B cell (primary cell): ENCODE measurements at regions not wholly inside any gene's neighbourhood (a gene's known extent, or its start where the extent isn't known, plus 50 kb on each side); places are given as distances from the start of the nearest gene placed in this dataset.

ENCODE experiments used
- ATAC-seq: fragments of 200-7000 bp; cut with Tn5 transposase; one replicate; pipeline ENCODE4 v1.10.0; 2021; ENCODE audit warnings: low read depth, mild to moderate bottlenecking, moderate number of reproducible peaks, moderate library complexity
- CTCF ChIA-PET: fragments of 350-600 bp; sonication (Branson Sonifier 250); formaldehyde crosslinking; loops from one replicate; lab custom pipeline; 2021; ENCODE audit warnings: antibody characterized with exemption, inconsistent platforms; lab: Charles Lee
- POLR2A ChIA-PET: fragments of 350-600 bp; sonication (Branson Sonifier 250); formaldehyde crosslinking; loops from one replicate; lab custom pipeline; 2021; ENCODE audit warnings: antibody characterized with exemption; lab: Charles Lee
- DNase-seq: peaks from one replicate; pipeline ENCODE4 v3.0.0; 2013
- H2AFZ ChIP-seq: 2 replicates; pipeline ENCODE4 v1.6.1; 2012; ENCODE audit warnings: mild to moderate bottlenecking, low read depth, low read length; ENCODE audit not compliant: insufficient read depth, poor library complexity, severe bottlenecking
- H3K27ac ChIP-seq, 2 donors: 1 replicate in 1 of 2; 2 replicates in 1 of 2; pipeline ENCODE4 v1.5.1; 2012 to 2013; ENCODE audit warnings: low read length in 2 of 2, mild to moderate bottlenecking in 2 of 2, moderate library complexity in 1 of 2
- H3K27me3 ChIP-seq, 4 experiments: fragments of 200-600 bp in 1 of 4; sonication (generic) in 1 of 4; replicated peaks in 1 of 4; 1 replicate in 2 of 4; 2 replicates in 2 of 4; pipeline versions ENCODE4 v1.6.1 to v1.7.0; 2013 to 2016; ENCODE audit warnings: low read length in 3 of 4, mild to moderate bottlenecking in 2 of 4, mixed read lengths in 1 of 4, moderate library complexity in 1 of 4; ENCODE audit not compliant: insufficient read depth in 4 of 4, control insufficient read depth in 3 of 4; ENCODE audit errors: control extremely low read depth in 1 of 4
- H3K36me3 ChIP-seq, 2 experiments: replicated peaks in 1 of 2; 1 replicate in 1 of 2; 2 replicates in 1 of 2; pipeline versions ENCODE4 v1.6.1 to v1.7.1; 2013; ENCODE audit warnings: low read length in 1 of 2; ENCODE audit not compliant: insufficient read depth in 2 of 2, control insufficient read depth in 1 of 2; ENCODE audit errors: control extremely low read depth in 1 of 2, extremely low read depth in 1 of 2
- H3K4me1 ChIP-seq, 2 donors: fragments of 200-600 bp in 1 of 2; sonication (generic) in 1 of 2; 1 replicate in 1 of 2; 2 replicates in 1 of 2; pipeline versions ENCODE4 v1.5.1 to v1.6.1; 2013 to 2017; ENCODE audit warnings: low read length in 2 of 2; ENCODE audit not compliant: control insufficient read depth in 2 of 2, insufficient read depth in 2 of 2
- H3K4me2 ChIP-seq: replicated peaks from 2 replicates; pipeline ENCODE3; 2012; ENCODE audit warnings: mild to moderate bottlenecking, low read depth, low read length; ENCODE audit not compliant: poor library complexity, severe bottlenecking
- H3K4me3 ChIP-seq, 5 experiments: fragments of 200-600 bp in 1 of 5; sonication (generic) in 1 of 5; 1 replicate in 3 of 5; 2 replicates in 2 of 5; pipeline versions ENCODE4 v1.5.1 to v1.7.0; 2011 to 2016; ENCODE audit warnings: low read length in 4 of 5, mild to moderate bottlenecking in 4 of 5, low read depth in 2 of 5, control low read depth in 1 of 5, moderate library complexity in 1 of 5; ENCODE audit not compliant: insufficient read depth in 1 of 5; ENCODE audit errors: control extremely low read depth in 1 of 5, extremely low read depth in 1 of 5
- H3K79me2 ChIP-seq: fragments of 200-600 bp; sonication (generic); one replicate; pipeline ENCODE4 v1.6.0; 2016; ENCODE audit warnings: low read length; ENCODE audit not compliant: control insufficient read depth, insufficient read depth
- H3K9ac ChIP-seq: fragments of 200-600 bp; sonication (generic); 2 replicates; pipeline ENCODE4 v1.6.1; 2017; ENCODE audit warnings: mild to moderate bottlenecking, low read length, moderate library complexity
- H3K9me3 ChIP-seq, 3 donors: one replicate each; pipeline versions ENCODE4 v1.6.1 to v1.7.1; 2013; ENCODE audit warnings: low read length in 2 of 3; ENCODE audit not compliant: control insufficient read depth in 2 of 3, insufficient read depth in 1 of 3; ENCODE audit errors: control extremely low read depth in 1 of 3
- H4K20me1 ChIP-seq: 2 replicates; pipeline ENCODE4 v1.6.0; 2012; ENCODE audit warnings: mild to moderate bottlenecking, low read length; ENCODE audit not compliant: insufficient read depth, control insufficient read depth, poor library complexity, severe bottlenecking
- H3K27ac Mint-ChIP-seq: one replicate; pipeline ENCODE4 v1.8.0; 2021; ENCODE audit warnings: mixed read lengths
- H3K27me3 Mint-ChIP-seq: one replicate; pipeline ENCODE4 v1.8.0; 2021; ENCODE audit warnings: mixed read lengths
- H3K4me1 Mint-ChIP-seq: one replicate; pipeline ENCODE4 v1.8.0; 2021; ENCODE audit warnings: mixed read lengths
- H3K4me3 Mint-ChIP-seq: one replicate; pipeline ENCODE4 v1.8.0; 2021; ENCODE audit warnings: mixed read lengths
- H3K9me3 Mint-ChIP-seq: one replicate; pipeline ENCODE4 v1.8.0; 2022; ENCODE audit warnings: mixed read lengths; ENCODE audit not compliant: insufficient read depth
- EZH2 ChIP-seq: IDR thresholded peaks from 2 replicates; pipeline ENCODE4 v1.6.1; 2012; ENCODE audit warnings: borderline replicate concordance, low read depth, mild to moderate bottlenecking, moderate library complexity, low read length; ENCODE audit not compliant: insufficient read depth, poor library complexity, severe bottlenecking
- WGBS: methylation state at CpG from one replicate; pipeline ENCODE4 v1.1.5; 2013; ENCODE audit warnings: missing lambda C conversion rate; ENCODE audit not compliant: insufficient coverage; 5-methylcytosine and 5-hydroxymethylcytosine counted together
- intact Hi-C: fragments of 100-400 bp; cut with micrococcal nuclease; formaldehyde crosslinking; loops from one replicate; pipeline ENCODE4 v1.10.0; 2022
- TF ChIP-seq, protein P1 (sequence below): fragments of 200-600 bp; IDR thresholded peaks from one replicate; pipeline ENCODE4 v1.8.0; 2022; ENCODE audit warnings: antibody characterized with exemption, mild to moderate bottlenecking

DNA sequence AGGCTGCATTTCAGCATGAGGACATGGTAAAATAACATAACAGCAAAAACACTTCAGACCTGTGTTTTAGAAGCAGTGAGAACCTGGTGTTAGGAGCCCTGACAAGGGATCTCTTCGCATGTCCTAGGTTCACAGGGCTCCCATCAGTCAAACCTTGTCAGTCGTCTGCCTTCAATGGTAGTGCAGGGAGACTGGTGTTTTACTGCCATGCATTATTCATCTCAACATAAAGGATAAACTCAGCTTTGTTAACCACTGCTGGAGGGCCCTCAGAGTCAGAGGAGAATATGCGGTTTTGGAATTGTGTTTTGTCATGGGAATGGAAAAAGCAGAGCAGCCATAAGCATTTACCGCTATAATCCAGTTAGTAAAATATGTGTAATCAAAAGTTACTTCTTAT, 275.9 kb upstream of the GCFC2 start:
- Histone ChIP-seq H3K4me1 (no peaks in the 10 kb centered on the region), H4K20me1 (no peaks in the 10 kb centered on the region), H3K9me3 (peaks cover 0 to 2% (median 0%) of the 10 kb centered on the region in 3 donors), H2AFZ (no peak overlapping the region), H3K4me2 (no peak overlapping the region), H3K36me3 (no peaks in the 10 kb centered on the region), H3K27me3 (no peaks in the 10 kb centered on the region), H3K9ac (no peak overlapping the region), H3K27ac (no peak overlapping the region), H3K79me2 (no peaks in the 10 kb centered on the region), H3K4me3 (no peak overlapping the region)
- ATAC-seq = no peak
- Mint-ChIP-seq H3K27ac (no peak overlapping the region), H3K27me3 (no peaks in the 10 kb centered on the region), H3K4me1 (no peaks in the 10 kb centered on the region), H3K4me3 (no peak overlapping the region), H3K9me3 (peaks cover 2% of the 10 kb centered on the region)
- no CpG with 5 or more reads among the region's 4 CpGs for WGBS
- intact Hi-C loops = no loop called here
- no peak for DNase-seq
- TF ChIP-seq, protein P1, sequence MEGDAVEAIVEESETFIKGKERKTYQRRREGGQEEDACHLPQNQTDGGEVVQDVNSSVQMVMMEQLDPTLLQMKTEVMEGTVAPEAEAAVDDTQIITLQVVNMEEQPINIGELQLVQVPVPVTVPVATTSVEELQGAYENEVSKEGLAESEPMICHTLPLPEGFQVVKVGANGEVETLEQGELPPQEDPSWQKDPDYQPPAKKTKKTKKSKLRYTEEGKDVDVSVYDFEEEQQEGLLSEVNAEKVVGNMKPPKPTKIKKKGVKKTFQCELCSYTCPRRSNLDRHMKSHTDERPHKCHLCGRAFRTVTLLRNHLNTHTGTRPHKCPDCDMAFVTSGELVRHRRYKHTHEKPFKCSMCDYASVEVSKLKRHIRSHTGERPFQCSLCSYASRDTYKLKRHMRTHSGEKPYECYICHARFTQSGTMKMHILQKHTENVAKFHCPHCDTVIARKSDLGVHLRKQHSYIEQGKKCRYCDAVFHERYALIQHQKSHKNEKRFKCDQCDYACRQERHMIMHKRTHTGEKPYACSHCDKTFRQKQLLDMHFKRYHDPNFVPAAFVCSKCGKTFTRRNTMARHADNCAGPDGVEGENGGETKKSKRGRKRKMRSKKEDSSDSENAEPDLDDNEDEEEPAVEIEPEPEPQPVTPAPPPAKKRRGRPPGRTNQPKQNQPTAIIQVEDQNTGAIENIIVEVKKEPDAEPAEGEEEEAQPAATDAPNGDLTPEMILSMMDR = no peak
- TF ChIP-seq EZH2 = no peak
- POLR2A ChIA-PET = no interaction called here
- CTCF ChIA-PET = no interaction called here

DNA sequence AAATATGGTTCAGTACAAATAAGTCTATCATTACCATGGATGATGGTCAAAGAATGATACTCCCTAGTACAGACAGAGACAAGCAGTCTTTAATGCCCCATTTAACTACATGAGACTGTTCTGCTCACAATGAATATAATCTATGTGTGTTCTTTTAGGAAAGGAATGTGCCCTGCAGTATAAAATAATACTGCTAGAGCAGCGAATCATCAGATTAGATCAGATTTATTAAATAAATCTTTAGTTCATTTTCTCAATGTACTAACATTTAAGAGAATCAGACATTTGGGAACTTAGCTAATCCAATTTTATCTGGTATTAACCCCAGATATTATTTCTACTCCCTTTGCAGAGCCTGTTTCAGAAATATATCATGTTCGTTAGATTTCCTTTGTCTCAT, 272.0 kb upstream of the GCFC2 start:
- Histone ChIP-seq H3K4me1 (no peaks in the 10 kb centered on the region), H3K9me3 (peaks cover 0 to 2% (median 0%) of the 10 kb centered on the region in 3 donors), H3K36me3 (no peaks in the 10 kb centered on the region), H3K27ac (no peak overlapping the region), H2AFZ (no peak overlapping the region), H3K79me2 (no peaks in the 10 kb centered on the region), H4K20me1 (no peaks in the 10 kb centered on the region), H3K9ac (no peak overlapping the region), H3K27me3 (no peaks in the 10 kb centered on the region), H3K4me3 (no peak overlapping the region), H3K4me2 (no peak overlapping the region)
- intact Hi-C loops = no loop called here
- H3K4me3 Mint-ChIP-seq = no peak overlapping the region
- no peaks in the 10 kb centered on the region for H3K27me3 Mint-ChIP-seq
- no peak overlapping the region for H3K27ac Mint-ChIP-seq
- no peaks in the 10 kb centered on the region for H3K4me1 Mint-ChIP-seq
- ChIA-PET POLR2A (no interaction called here), CTCF (no interaction called here)
- no peak for DNase-seq
- TF ChIP-seq, protein P1 = no peak
- TF ChIP-seq EZH2 = no peak
- no peak for ATAC-seq
- H3K9me3 Mint-ChIP-seq = no peaks in the 10 kb centered on the region
- 100% methylated on average over 1 of the region's 2 CpGs for WGBS
